Stimulated activated naive CD8-positive, alpha-beta T cell treated with anti-CD3 and anti-CD28 coated beads, Interleukin-15, Interleukin-2, amounts not matched to agents 100 U/mL and 50 U/mL, for 24 hours (primary cell): ENCODE measurements at regions not wholly inside any gene's neighbourhood (a gene's known extent, or its start where the extent isn't known, plus 50 kb on each side); places are given as distances from the start of the nearest gene placed in this dataset.
"Not testable (repeated sequence)": the region's sequence is repeated elsewhere in the genome, so short reads cannot be mapped to it uniquely, and the experiment has no call there.

Source experiments
- ATAC-seq: fragments of 150-1000 bp; cut with Tn5 transposase; one replicate; pipeline ENCODE4 v1.10.0; 2021
- DNase-seq: peaks from one replicate; pipeline ENCODE4 v3.0.0; 2021

DNA sequence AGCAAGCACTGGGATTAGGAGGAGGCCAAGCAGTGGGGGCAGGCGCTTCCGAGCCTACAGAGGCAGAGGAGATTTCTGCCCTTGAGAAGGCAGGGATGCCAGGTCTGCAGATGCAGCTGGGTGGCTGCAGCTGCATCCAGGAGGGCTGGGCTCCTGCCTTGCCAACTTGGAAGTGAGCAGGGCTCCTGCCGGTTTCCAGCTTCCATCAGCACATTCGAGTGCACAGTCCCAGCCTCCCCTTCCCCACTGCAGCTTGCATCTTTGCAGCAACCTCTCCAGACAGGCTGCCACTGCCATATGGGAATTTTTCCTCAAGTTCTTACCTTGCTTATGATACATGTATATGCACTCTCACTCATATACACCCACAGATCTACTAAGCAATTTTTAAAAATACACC, 1234.3 kb upstream of the B3GALT2 start:
- DNase-seq (no peak), ATAC-seq (no peak)

DNA sequence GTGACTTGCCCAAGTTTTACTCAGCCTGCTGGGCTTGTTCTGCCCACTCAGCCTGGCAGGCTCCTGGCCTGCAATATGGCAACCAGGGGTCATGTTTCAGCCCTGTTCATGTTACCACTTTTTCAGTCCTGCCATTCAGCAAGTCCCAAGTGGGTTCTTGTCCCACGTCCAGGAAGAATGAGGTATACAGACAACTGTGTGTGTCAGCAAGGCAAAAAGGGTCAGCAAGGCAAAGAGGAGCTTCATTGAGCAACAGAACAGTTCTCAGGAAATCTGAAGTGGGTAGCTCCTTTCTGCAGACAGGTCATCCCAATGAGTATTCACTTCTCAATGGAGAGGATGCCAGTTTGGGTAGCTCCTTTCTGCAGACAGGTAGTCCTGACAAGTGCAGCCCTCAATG, 1233.3 kb upstream of the B3GALT2 start:
- no peak for DNase-seq
- ATAC-seq = no peak

DNA sequence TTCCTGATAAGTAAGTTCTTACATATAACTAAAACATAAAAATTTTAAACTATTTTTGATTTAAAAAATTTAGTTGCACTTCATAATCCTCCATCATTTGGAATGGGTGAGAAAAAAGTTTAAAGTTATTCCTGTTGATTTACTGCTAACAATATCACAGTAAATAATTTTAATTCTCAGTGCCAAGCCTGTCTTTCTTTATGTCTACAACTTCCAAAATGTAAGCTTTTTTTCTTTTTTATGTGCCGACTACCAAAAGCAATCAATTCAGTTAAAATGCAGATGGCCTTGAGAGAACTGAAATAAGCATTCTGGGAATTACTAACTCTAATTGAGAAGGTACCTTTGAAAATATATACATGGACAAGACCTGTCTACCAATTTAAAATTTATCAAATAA, 1224.3 kb upstream of the B3GALT2 start:
- no peak for ATAC-seq
- no peak for DNase-seq

DNA sequence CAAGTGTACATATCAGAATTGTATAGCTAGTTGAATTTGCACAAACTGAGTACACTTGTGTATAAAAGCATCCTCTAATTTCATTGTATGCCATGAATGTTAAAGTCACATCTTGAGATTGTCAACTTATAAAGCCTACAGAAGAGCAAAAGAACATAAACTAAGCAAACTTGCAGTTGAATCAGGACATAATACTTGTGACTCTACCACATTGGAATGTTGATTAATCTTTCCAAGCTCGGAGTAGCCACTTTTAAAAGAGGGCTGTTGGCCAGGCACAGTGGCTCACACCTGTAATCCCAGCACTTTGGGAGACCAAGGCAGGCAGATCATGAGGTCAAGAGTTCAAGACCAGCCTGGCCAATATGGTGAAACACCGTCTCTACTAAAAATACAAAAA, 1220.8 kb upstream of the B3GALT2 start:
- DNase-seq, ATAC-seq: not testable (repeated sequence)

DNA sequence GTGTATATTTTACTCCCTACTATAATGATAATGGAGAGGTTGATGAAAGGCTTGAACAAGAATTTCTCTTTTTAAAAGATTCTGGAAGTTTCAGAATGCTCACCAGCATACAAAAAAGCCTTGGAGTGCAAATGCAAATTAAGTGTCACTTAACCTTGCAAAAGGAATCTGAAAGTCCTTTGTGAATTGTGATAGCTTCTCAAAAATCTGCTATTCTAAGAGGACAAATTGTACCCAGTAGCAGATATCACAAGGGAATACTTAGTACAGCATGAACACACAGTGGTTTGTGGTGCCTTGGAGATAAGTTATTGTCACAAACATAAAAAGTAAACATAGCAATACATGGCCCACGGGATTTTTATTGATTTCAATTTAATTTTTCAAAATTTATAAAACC, 1208.3 kb upstream of the B3GALT2 start:
- DNase-seq (no peak), ATAC-seq (no peak)

DNA sequence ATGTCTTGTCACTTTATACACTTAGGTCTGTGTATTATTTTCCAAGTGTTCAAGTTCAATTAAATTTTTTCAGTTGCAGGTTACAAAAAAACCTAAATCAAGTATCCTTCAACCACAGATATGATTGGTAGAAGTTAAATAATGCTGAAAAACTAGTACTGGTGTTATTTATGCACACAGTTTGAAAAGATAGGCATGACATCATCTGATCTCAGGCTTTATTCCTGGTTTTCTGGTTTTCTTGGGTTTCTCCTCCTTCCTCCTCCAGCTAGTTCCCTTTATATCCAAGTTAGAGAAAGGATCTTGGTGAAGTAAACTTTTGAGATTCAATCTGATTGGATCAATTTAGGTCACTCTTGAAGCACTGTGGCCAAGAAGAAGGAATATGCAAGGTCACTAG, 1201.1 kb upstream of the B3GALT2 start:
- ATAC-seq = no peak
- no peak for DNase-seq

DNA sequence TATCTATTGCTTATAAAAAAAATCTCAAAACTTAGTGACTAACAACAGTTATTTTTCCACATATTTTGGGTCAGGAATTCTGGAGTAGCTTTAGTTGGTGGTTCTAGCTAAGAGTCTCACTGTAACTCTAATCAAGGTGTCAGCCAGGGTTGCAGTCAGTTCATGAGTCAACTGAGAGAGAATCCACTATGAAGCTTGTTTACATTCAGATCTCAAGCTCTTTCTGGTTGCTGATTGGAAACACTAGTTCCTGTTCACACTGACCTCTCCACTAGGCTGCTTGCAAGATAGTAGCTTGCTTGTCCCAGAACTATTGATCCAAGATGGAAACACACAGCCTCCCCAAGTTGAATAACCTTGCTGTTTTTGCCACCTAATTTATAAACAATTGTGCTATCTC, 1192.1 kb upstream of the B3GALT2 start:
- no peak for ATAC-seq
- DNase-seq = no peak

DNA sequence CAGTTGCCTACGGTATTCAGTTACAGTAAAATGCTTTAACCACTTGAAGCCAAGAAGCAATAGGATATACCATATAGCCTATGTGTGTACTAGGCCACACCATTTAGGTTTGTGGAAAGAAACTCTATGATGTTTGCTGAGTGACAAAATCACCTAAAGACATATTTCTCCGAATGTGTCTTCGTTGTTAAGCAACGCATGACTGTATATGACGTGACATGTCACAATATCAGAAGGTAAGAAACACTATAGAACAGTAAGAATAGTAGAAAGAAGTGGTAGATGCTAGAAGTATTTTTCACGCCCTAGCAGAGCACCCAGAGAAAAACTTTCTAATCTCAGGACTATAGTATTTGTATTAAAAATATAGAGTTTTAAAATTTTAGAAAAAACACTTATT, 1188.2 kb upstream of the B3GALT2 start:
- DNase-seq (no peak), ATAC-seq (no peak)

DNA sequence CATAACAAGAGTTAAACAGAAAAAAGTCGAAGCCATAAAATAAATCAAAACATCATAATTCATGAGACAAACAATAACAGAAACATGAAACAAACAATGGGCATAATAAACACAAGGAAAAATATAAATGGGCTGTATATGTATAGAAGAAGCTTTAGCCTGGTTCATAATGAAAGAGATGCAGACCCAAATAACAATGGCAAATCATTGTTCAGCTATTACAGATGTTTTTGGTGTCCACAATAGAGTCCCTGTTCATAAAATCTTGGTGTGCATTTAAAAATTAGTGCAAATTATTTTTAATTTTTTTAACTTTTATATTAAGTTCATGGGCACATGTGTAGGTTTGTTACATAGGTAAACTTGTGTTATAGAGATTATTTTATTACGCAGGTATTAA, 1185.9 kb upstream of the B3GALT2 start:
- no peak for DNase-seq
- no peak for ATAC-seq

DNA sequence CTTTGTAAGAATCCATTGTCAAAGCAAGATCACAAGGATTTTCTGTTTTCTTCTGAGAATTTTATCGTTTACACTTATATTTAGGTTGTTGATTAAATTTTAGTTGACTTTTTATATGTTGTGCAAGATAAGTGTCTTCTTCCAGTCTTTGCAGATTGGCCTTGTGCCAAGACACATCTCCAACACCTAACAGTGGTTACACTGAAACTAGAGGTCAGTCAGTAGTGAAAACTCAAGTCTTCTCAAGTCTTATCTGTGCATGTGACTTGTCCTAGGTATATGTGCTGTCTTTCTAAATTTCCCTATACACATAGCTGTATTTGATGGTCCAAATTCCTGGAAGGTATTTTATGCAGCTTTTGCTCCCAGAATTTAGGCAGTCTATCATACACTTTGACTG, 1183.2 kb upstream of the B3GALT2 start:
- no peak for ATAC-seq

DNA sequence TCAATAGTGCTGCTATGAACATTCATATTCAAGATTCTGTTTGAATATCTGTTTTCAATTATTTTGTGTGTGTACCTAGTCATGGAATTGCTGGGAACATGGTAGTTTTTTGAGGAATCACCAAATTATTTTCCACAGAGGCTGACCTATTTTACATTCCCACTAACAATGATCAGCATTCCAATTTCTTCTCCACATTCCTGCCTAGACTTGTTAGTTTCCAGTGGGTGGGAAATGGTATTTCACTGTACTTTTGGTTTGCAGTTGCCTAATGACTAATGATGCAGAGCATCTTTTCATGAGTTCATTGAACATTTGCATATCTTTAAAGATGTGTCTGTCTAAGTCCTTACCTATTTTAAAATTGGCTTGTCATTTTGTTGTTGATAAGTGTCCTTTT, 1182.6 kb upstream of the B3GALT2 start:
- DNase-seq (no peak), ATAC-seq (no peak)

More for the DNA sequence above, 1183.2 kb upstream of the B3GALT2 start:
- no peak for DNase-seq

DNA sequence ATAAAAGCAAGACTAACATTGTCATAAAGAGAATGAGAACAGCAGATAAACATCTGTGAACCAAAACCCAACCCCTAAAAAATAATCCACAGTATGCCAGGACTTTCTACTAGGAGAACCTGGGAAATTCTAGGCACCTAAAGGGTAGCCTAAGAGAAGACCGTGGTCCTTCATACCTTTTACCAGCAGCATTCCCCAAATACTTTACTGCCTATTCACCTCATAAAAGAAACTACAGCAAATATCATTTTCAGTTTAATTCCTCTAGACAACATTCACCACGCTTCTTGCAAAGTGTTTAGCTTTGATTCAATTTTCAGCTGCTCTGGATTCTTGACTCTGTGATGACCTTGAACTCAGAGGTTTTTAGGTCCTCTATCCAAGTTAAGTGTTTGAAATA, 1180.7 kb upstream of the B3GALT2 start:
- DNase-seq (no peak), ATAC-seq (no peak)

DNA sequence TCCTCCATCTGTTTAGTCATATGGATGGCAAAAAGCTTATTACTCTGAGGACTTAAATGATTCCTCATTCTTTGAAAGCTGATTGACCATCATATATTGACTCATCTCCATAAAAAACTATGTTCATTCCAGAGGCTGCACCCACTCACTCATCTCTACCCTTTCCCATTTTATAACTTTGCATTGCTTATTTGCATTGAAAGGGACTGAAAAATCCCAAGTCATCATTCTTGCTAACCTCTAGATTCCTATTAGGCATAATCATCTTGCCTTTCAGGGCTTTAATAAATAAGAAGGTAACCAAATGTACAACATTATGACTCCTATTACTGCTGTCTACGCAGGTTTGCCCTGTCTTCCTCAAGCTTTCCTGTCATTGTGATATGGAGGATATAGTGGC, 1180.3 kb upstream of the B3GALT2 start:
- ATAC-seq (no peak), DNase-seq (no peak)

DNA sequence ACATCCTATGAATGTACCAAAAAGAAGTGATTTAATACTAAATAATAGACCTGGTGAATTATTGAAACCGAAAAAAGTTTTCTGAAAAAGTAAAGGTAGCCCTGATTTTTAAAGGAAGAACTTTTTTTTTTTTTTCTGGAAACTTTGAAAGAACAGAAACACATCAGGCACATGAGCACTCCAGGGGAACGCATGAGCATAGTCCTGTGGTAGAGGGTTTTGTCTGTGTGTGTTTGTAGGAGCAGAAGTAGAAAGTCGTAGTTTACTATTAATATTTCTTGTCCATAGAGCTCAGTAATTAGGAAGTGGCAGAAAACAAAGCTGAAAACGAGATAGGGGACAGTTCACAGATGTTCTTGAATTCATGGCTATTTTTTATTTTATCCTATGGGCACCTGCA, 1175.9 kb upstream of the B3GALT2 start:
- no peak for ATAC-seq
- DNase-seq = no peak

DNA sequence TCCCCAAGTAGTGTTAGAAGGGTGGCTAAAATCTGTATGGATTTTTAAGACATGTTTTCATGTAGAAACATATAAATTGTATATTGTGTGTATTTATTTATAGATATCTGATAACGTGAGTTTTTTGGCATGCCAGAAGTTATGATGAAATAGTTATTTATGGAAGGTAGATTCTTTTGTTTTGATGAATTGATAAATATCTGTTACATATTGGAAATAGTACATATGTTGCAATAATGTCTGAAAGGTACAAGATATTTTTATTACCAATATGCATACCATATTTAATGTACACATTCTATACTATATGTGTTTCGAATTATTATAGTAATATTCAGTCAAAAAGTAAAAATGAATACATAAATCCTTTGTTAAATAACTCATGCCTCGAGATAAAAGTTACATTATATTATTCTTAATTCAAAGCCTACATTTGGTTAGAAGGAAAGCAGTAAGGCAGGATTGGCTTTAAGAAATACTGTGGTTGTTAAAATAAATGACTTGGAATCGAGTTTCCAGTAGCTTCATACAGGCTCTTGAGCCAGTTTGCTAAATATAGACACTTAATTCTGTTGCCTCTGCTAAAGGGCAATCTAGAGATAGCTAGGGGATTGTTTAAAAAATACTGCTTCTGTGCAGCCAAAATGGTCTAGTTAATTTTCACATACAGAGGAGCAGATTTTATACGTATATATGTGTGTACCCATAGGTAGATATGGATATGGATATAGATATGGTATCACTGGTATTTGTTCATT, 1175.1 kb upstream of the B3GALT2 start:
- DNase-seq (no peak), ATAC-seq (no peak)

DNA sequence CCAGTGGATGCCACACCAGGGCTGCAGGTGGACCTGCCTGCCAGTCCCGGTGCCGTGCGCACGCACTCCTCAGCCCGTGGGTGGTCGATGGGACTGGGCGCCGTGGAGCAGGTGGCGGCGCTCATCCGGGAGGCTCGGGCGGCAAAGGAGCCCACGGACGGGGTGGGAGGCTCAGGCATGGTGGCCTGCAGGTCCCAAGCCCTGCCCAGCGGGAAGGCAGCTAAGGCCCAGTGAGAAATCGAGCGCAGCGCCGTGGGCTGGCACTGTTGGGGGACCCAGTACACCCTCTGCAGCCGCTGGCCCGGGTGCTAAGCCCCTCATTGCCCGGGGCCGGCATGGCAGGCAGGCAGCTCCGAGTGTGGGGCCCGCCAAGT, 1171.8 kb upstream of the B3GALT2 start:
- DNase-seq (no peak), ATAC-seq (no peak)

DNA sequence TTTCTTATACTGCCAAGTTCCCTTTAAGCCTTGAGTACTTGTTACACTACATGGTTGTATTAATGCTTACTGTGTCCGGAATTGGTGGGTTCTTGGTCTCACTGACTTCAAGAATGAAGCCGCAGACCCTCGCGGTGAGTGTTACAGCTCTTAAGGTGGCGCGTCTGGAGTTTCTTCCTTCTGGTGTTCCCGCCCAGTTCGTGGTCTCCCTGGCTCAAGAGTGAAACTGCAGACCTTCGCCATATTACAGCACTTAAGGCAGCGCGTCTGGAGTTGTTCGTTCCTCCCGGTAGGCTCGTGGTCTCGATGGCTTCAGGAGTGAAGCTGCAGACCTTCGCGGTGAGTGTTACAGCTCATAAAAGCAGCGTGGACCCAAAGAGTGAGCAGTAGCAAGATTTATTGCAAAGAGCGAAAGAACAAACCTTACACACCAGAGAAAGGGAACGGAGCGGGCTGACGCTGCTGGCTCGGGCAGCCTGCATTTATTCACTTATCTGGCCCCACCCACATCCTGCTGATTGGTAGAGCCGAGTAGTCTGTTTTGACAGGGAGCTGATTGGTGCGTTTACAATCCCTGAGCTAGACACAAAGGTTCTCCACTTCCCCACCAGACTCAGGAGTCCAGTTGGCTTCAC, 1171.3 kb upstream of the B3GALT2 start:
- not testable (repeated sequence) for ATAC-seq, DNase-seq

DNA sequence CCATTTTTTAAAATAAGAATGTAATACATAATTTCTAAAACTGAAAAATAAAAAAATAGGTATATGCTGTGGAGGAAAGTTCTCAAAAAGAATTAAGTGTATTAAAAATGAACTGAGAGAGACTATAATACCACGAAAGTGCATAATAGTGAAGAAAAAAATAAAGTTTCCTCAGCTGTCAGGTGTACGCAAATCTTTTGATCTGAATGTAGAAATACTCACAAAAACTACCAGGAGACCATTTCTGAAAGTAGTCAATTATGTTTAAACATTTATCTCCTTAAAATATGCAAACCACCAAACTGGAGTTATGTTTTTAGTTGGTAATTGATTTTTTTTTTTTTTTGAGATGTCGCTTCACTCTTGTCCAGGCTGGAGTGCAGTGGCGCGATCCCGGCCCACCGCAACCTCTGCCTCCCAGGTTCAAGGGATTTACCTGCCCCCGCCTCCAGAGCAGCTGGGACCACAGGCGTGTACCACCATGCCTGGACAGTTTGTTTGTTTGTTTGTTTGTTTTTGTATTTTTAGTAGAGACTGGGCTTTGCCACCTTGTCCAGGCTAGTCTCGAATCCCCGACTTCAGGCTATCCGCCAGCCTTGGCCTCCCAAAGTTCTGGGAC, 1169.2 kb upstream of the B3GALT2 start:
- no peak for DNase-seq
- ATAC-seq = no peak

DNA sequence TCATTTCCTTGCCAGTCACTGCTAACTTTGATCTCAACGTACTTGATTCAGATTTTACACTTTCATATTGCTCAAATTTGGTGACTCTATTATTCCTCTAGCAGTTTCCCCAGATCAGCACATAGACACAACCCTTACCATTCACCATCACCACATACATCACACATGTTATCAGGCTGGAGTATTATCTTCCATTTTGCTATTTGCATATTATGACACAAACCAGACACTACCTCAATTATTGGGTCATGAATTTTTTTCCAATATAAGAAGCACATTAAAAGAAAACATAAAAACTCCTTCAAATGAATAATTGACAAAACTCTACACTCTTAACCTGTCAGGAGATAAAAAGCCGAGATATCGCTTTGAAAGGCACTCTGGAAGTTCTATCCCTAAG, 1166.7 kb upstream of the B3GALT2 start:
- DNase-seq = no peak
- no peak for ATAC-seq

DNA sequence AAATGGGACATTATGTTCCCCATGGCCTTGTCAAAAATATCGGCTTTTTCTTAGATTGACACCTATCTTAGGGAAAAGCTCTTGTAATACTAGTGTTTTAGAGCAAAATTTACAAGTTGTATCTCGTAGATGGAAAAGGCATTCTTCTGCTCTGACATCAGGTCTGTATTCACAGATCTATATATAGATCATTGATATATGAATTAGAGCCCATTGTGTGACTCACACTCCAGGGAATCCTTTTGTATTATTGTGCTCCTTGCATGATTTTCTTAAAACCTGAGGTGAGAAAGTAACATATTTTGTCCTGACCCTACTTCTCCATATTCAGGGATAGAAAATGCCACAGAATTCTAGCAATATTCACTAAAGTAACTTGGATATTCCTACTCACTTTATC, 1160.8 kb upstream of the B3GALT2 start:
- no peak for DNase-seq
- no peak for ATAC-seq

DNA sequence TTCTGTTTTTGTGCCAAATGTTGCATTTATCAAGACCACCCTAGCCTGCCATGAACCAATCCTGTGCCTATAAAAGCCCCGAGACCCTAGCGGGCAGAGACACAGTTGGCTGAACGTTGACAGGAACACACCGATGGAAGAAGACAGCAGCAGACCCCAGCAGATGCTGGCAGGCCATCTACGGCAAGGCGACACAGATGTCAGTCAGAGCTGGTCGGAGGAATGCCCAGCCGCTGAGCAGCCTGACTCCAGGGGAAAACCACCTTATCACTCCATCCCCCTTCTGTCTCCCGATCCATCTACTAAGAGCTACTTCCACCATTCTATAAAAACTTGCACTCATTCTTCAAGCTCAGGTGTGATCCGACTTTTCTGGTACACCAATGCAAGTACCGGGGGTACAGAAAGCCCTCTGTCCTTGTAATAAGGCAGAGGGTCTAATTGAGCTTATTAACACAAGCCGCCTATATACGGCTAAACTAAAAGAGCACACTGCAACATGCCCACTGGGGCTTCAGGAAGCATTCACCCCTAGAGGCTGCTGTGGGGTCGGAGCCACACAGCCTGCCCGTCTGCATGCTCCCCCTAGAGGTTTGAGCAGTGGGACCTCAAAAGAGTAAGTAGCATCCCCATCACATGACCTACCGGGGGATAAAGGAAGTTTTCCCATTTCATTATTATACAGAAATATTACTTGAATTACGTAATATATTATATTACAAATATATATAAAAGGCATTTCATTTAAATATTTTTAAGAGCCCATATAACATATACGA, 1156.3 kb upstream of the B3GALT2 start:
- ATAC-seq (no peak), DNase-seq (no peak)

DNA sequence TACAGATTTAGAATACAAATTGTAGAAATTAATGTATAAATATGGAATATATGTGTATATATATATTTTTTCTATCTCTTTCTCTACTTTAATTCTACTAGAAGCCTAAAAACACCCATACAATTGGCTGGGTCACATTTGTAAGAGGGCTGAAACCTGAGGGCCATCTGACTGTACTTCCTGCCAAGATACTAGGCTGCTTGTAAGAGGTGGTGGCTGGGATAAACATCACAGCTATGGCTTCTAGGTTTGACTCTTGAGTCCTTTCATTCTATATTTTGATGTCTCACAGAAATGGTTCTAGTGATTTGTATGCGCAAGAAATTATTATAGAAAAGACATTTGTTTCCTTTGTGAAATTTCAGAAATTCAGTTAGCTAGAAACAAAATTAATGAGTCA, 1155.2 kb upstream of the B3GALT2 start:
- DNase-seq (no peak), ATAC-seq (no peak)

DNA sequence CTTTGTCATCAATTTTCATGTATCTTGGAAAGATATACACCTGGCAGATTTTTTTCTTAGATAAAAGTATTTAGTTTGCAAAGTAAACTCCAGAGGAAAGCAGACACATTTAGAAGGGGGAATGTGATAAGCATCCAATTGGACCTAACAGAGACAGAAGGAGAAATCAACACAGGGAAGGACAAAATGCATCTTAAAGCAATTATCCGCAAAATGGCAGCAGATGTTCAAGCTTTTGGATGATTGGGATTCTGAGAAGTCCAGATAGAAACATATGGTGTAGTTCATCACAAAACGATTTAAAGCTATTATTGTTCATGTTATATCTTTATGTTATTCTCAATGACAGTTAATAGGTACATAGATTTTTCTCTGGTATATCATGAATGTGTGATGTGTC, 1153.1 kb upstream of the B3GALT2 start:
- ATAC-seq (no peak), DNase-seq (no peak)
